CD4-positive, alpha-beta T cell treated with Interleukin-6 at 100 ng/mL for 8 hours (primary cell): ENCODE measurements at regions not wholly inside any gene's neighbourhood (a gene's known extent, or its start where the extent isn't known, plus 50 kb on each side); places are given as distances from the start of the nearest gene placed in this dataset.

Source experiments
- DNase-seq: peaks from one replicate; pipeline ENCODE4 v3.0.0-alpha.2; 2020; ENCODE audit warnings: mixed read lengths, low spot score

GRCh38 chr16:79297805-79298204 is 302.7 kb downstream of the MAF start:
- DNase-seq, result no peak

GRCh38 chr16:79297296-79297695 is 303.2 kb downstream of the MAF start:
- no peak for DNase-seq

GRCh38 chr16:79296491-79296890 is 304.0 kb downstream of the MAF start:
- peak; percentile 30 for DNase-seq

GRCh38 chr16:79295746-79296145 is 304.8 kb downstream of the MAF start:
- no peak for DNase-seq

GRCh38 chr16:79295162-79295561 is 305.4 kb downstream of the MAF start:
- no peak for DNase-seq

GRCh38 chr16:79294568-79294967 is 306.0 kb downstream of the MAF start:
- no peak for DNase-seq

- no peak for DNase-seq
These were observed 306.6 kb downstream of the MAF start for GRCh38 chr16:79293836-79294460.

- DNase-seq, result no peak
These were observed 312.5 kb downstream of the MAF start for GRCh38 chr16:79288066-79288465.

GRCh38 chr16:79287424-79287917 is 313.1 kb downstream of the MAF start:
- no peak for DNase-seq

GRCh38 chr16:79286646-79287423 is 313.7 kb downstream of the MAF start:
- peak; percentile 34 for DNase-seq

- no peak for DNase-seq
These were observed 315.8 kb downstream of the MAF start for GRCh38 chr16:79284766-79285165.

GRCh38 chr16:79283578-79283977 is 317.0 kb downstream of the MAF start:
- peak; percentile 55 for DNase-seq

GRCh38 chr16:79282806-79283205 is 317.7 kb downstream of the MAF start:
- DNase-seq, result no peak

GRCh38 chr16:79278506-79278905 is 322.0 kb downstream of the MAF start:
- peak; percentile 74 for DNase-seq

- DNase-seq, result no peak
These were observed 324.0 kb downstream of the MAF start for GRCh38 chr16:79276501-79276900.

- no peak for DNase-seq
These were observed 326.3 kb downstream of the MAF start for GRCh38 chr16:79274264-79274663.

- peak; percentile 61 for DNase-seq
These were observed 328.4 kb downstream of the MAF start for GRCh38 chr16:79272141-79272577.

- no peak for DNase-seq
These were observed 329.0 kb downstream of the MAF start for GRCh38 chr16:79271583-79271982.

GRCh38 chr16:79270011-79270410 is 330.5 kb downstream of the MAF start:
- no peak for DNase-seq

- peak; percentile 46 for DNase-seq
These were observed 331.2 kb downstream of the MAF start for GRCh38 chr16:79269211-79269863.

- peak; percentile 28 for DNase-seq
These were observed 332.8 kb downstream of the MAF start for GRCh38 chr16:79267781-79268180.

- DNase-seq, result no peak
These were observed 333.4 kb downstream of the MAF start for GRCh38 chr16:79267146-79267545.

- no peak for DNase-seq
These were observed 334.8 kb downstream of the MAF start for GRCh38 chr16:79265701-79266100.
